ENCODE measurements at regions not wholly inside any gene's neighbourhood (a gene's known extent, or its start where the extent isn't known, plus 50 kb on each side); places are given as distances from the start of the nearest gene placed in this dataset.
A peak's percentile ranks its signal among the peaks of the same experiment; 100 is the strongest.

DNA sequence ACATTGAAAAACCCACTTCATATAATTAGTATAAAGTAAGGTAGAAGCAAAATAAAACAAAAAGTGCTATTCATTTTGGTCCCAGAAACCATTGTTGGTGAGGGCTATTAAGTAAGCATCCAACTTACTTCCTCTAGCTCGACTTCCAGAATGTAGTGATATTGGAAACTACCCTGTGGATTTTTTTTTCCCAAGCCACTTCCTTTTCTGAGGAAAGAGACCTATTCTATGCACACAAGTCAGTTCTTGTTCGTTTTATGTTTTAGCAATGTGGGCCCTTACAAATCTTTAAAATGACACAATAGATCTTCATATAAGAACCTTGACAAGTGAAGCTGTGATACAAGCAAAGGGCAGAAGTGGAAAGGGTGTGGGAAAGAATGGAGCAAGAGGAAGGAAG, 402.0 kb upstream of the TBL1XR1 start:
- DNase-seq (ENCODE audit: low spot score), result no peak

DNA sequence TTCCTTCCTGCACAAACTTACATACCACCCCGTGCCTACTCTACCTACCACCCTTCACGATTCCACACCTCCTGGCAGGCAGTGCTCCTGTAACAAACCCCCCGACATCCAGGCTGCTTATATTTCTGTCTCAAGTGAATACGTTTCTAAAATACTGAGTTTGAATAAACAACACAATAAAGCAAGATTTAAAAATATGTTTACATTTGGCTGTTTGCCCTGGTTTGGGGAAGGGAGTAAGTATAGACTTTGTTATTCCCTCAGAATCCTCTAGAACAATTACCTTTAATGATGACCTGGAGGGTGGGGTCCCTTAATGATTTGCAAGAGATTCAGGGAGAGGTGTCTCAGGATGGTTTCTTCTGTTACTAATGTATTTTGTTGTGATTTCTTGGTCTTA, 402.6 kb upstream of the TBL1XR1 start:
- DNase-seq (ENCODE audit: low spot score), result no peak

DNA sequence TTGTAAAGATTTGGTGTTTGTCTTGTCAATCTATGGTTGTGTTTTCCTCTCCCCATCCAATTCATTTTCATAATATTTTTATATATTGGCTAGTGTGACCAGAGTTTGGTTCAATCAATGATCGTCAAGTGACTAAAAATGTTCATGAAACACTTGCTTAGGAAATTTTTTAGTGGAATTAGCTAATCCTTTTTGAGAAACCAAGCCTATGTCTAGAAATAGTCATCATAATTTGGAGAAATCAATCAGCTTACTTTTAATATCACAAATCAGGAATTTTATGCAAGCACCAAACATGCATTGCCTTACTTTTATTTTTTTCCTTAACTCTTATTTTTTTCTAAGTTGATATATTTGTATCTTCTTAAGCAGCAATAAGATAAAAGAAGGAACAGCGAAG, 403.1 kb upstream of the TBL1XR1 start:
- no peak for DNase-seq (ENCODE audit: low spot score)

DNA sequence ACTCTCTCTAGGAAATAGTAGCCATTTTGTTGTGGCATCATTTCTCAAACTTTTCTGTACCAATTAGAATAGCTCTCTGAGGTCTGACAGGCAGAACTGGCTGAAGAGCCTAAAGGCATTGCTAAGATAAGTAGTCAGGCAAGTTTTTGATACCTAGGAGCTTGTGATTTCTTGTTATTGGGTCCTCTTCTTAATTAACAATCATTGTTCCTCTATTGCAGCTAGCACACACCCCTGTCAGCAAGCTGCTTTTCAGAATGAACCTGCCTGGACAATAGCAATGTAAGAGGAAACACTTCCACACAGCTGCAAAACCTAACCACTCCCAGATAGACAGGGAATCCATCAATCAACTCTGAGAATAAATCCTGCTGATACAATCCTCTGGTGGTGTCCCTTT, 403.9 kb upstream of the TBL1XR1 start:
- no peak for DNase-seq (ENCODE audit: low spot score)

DNA sequence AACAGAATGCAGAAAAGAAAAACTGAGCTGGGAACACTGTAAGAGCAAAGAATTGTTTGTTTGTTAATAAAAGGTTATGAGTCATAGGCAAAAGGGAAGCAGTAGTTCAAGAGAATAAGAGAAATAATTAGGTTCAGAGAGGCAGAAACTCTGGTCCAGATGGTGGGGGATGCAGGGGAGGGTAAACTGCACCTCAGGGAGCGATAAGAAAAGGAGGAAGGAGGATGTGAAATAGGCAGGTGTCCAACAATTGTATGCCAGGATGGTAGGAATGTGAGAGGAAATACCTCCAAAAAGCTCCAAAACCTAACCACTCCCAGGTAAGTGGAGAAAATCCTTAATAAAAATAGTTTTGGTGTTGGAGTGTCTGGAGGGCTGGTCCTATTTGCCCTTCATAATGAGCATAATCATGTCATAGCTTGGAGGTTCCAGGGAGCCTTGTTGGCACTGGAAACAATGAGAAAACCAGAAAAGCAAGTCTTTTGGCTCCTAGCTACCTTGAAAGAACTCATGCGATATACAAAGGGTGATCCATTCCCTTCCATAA, 405.4 kb upstream of the TBL1XR1 start:
- peak; percentile 21 for DNase-seq (ENCODE audit: low spot score)

DNA sequence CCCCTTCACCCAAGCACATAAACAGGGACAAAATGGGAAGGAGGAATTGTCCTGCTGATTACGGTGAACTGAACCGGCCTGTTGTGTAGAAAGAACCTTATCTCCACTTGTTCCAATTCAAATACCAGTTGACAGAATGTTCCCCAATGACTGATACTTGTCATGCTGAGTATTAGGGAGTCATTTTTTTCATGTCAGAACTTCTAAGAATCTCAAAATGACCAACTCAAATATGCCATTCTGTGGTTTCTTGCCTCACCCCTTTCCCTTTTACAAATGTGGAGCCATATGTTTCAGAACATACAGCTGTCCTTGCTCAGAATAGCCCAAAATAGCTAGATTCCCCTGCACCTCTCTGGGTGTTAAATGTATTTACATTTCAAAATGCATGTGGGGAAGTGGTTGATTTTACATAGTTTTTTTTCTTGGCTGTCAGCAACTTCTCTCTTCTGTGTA, 405.9 kb upstream of the TBL1XR1 start:
- no peak for DNase-seq (ENCODE audit: low spot score)

DNA sequence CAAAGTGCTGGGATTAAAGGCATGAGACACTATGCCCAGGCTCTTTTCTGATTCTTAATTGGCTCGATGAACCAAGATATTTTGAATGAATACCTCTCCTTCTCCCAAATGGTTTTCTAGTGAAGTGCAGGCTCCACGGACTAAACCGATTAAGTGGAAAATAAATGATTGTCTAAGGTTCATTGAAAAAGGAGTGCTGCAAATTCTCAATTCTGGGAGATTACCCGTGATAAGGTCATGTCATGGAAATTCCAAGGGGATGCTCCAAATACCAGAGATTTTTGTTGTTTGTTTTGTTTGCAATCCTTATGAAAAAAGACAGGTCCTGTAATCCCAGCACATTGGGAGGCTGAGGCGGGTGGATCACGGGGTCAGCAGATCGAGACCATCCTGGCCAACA, 406.9 kb upstream of the TBL1XR1 start:
- peak; percentile 10 for DNase-seq (ENCODE audit: low spot score)

DNA sequence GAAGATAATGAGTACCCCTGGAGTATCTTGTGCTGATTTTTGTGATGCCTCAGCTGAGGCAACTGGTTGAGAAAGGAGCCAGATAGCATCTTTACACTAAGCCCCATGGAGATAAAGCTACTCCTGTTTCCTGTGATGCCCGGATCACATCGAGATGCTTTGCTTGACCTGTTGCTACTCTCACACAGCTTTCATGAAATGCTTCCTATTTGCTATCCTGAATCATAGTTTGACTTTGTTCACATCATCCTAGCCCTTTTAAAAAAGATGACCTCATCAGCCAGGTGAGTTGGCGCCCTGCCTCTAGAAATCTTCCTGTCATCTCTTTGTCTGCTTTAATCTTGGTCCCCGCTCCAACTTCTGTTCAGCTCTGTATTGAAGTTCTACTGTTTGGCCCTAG, 409.6 kb upstream of the TBL1XR1 start:
- DNase-seq (ENCODE audit: low spot score), result peak; percentile 64

DNA sequence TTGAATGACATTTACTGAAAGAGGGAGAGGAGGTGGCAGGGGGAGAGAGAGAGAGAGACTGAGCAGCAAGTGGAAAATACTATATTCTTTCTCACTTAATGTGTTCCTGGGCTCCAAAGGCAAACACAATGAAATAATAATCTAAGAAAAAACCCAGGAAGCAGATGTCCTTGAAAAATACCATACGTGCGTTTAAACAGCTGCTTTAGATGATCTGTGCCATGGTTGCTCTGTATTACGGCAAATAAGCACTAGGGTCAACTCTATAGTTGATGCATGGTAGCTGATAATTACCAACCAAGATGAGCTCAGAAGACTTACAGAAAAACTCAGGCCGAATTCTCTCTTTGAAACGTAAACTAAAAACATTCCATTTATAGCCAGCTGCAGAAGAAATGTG, 410.3 kb upstream of the TBL1XR1 start:
- DNase-seq (ENCODE audit: low spot score), result no peak

DNA sequence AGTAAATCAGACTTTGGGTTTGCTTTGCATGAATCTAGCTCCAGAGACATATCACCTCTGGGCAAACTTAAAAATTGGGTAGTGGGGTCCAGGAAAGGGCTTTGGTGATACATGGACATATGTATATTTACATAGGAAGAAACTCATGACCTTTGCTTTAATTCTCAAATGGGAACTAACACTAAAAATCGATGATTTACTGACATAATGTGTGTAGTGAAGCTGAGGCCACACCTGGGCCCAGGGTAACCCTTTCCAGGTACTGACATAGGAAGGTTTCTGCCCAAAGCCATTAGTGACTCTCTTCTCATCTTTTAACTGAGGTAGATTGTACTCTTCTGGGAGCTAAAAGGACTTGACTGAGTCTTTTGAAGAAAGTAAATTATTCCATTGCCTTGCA, 411.2 kb upstream of the TBL1XR1 start:
- DNase-seq (ENCODE audit: low spot score), result no peak

DNA sequence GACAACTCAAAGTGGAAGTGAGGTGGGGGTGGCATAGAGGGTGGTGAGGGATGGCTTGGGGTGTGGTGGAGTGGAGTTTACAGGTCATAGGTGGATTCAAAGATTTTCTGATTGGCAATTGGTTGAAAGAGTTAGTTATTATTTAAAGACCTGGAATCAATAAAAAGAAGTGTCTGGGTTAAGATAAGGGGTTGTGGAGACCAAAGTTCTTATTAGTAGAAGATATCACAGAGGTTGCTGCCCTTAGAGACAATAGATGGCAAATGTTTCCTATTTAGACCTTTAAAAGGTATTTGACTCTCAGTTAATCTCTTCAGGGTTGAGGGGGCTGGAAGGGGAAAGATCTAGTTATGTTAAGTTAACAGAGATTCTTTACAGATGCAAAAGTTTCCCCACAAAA, 412.3 kb upstream of the TBL1XR1 start:
- DNase-seq (ENCODE audit: low spot score), result no peak

DNA sequence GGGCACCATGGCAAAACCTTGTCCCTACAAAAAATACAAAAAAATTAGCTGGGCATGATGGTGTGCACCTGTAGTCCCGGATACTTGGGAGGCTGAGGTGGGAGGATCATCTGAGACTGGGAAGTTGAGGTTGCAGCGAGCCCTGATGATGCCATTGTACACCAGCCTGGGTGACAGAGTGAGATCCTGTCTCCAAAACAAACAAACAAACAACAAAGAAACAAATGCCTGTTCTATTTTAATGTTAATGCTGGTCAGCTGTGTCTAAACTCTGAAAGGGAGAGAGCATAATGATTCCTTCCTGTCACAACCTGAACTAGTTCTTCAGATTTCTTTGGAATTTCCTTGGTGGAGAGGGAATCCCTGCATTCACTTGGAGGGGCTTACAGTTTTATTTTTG, 413.0 kb upstream of the TBL1XR1 start:
- DNase-seq (ENCODE audit: low spot score), result no peak

DNA sequence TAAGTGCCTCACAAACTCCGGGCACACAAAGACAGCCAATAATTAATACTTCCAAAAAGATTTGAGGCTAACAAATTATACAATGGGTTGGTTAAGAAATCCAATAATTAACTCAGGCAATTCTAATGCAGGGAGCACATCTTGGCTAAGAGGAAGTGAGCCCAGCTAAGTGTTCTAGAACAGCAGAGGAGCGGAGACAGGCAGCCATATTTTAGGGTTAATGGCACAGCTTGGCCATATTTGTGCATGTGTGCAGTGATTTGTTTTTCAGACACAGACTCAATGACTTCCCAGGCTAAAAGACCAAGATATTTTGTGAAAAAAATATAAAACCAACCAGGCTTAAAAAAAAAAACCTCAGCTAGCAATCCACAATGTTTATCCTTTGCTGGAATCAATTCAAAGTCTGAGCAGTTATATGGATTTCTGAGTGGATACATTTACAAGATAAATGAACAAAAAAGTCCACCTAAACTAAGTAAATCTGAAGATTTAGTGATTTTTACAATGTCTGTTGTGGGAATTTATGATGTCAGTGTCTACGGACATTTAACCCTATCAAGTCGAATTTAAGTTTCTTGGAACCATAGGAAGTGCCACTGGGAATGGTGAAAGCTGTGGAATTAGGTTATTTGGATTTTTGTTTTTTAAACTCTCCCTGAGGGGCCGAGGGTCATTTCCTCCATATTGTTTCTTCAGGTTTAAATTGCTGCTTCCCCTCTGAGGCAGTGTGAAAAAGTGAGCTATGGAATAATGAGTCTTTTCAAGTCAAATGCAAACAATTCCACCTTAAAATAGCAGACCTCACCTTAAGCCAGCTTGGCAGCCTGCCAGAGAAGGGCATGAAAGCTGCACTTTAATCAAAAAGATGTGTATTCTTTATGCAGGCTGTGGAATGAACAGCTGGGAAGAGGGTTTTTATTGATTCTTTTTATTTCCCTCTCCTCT, 413.7 kb upstream of the TBL1XR1 start:
- DNase-seq (ENCODE audit: low spot score), result no peak

DNA sequence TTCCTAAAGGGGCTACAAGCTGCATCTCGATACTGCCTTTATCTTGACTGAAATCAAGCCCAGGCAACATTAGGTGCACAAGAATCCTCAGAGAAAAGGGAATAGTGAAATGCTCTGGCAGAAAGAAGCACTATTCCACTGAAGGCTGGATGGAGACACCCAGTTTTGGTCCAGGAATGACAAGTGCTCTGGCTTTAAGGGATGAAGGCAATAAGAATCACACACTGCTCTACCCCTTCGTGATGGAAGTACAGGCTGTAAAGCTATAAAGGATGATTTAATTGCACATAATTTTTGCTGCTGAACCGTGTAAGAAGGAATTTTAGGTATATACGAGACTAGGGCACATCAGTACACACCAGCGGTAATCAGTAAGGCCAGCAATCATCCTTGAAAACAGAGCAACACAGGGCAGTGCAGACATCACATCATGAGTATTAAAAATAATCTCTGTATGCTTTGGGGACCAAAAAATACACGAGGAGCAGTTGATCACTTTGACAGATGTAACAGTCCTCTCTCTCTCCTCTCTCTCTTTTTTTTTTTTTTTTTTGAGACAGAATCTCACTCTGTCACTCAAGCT, 414.6 kb upstream of the TBL1XR1 start:
- no peak for DNase-seq (ENCODE audit: low spot score)

DNA sequence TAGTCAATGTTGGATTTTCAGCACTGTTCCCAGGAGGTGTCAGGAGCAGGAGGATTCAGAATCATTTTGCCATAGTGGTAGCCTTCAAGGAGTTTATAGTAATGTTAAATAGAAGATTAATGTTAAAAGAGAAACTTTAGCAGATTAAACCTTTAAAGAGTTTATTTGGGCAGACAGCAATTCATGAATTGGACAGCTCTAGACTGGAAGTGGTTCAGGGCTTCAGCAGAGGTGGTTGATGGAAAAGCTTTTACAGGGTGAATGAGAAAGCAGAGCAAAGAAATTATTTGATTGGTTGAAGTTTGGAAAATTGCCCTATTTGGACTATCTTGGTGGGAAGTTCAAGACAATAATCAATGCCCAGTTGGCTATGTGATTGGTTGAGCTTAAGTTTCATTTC, 416.6 kb upstream of the TBL1XR1 start:
- DNase-seq (ENCODE audit: low spot score), result no peak

DNA sequence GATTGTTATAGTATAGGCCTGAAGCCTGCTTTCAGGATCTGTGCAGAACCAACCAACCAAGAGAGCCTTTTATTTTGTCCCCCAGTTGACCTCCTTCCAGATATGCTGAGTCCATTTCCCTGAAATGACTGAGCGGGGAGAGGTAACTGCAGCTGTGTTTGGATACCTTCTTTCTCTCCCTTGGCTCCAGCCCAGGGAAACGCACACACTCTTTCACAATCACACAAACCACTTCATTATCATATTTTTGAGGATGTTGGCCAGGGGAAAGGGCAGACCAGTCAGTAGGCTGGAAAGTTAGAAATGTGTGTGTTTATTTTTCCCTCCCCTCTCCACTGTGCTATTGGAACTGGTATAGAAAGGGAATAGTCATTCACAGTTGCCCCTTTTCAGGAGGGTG, 417.7 kb upstream of the TBL1XR1 start:
- DNase-seq (ENCODE audit: low spot score), result peak; percentile 83

DNA sequence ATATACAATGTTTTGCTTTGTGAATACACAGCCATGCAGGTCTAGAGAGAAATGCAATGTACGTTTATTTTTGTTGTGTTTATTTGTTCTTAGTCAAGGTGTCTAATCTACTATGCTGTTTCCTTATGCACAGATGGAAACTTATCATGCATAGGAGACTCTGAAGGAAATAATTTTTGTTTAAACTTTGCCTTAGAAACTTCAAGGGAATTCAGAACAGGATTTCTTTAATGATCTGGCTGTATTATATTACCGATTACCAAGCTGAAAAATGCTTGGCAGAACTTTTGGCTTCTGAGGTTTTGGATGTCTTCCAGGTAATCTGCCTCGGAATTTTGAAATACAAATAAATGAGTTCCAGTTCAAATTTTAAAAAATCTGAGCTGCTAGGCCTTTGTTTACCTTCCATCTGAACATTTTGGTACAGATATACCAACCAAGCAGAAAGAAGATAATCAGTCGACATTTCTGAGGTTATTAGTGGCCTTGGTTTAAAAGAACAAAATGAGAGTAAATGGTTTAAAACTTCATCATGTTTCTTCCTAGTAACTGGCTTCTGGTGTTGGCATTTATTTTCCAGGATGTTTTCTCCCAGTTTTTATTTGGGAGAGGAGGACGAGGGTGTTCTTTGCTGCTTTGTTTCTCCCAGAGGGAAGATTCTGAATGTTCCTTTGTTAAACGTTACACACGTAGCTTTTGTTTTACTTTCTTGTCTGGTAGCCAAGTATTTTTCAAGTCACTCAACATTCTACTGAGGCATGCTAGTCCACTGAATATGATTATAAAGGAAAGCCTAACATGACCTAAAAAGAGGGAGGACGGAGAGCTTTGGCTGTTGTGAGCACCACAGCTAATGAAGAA, 421.8 kb upstream of the TBL1XR1 start:
- DNase-seq (ENCODE audit: low spot score), result peak; percentile 51

DNA sequence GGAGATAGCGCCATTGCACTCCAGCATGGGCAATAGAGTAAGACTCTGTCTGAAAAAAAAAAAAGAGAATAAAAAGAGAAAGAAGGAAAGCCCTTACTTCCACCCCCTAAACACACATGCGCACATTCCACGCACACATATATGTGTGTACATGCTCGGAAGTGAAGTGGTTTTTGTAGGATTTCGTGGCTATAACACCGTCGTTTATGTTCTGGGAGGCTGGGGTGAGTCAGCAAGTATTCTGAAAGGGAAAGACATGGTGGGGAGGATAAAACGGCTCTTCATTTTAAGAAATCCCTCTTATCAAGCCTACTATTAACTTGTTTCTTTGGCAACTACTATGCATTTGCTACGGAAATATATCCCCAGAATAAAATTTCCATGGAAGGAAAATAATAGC, 422.8 kb upstream of the TBL1XR1 start:
- no peak for DNase-seq (ENCODE audit: low spot score)

DNA sequence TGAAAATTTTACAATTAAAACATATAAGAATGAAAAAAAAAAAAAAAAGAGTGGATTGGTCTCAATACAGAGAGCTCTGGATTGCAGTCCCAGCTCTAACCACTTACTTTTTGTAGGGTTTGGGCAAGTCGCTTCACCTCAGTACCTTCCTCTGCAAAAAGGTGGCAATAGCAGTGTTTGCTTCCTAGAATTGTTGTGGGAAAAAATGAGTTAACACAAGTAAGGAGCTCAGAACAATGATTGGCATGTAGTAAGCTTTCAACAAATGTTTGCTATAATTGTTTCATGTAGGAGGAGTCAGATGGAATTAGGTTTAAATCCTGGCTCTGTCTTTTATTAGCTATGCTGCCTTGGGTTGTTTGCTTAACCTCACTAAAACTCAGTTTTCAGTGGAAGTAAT, 425.2 kb upstream of the TBL1XR1 start:
- no peak for DNase-seq (ENCODE audit: low spot score)

DNA sequence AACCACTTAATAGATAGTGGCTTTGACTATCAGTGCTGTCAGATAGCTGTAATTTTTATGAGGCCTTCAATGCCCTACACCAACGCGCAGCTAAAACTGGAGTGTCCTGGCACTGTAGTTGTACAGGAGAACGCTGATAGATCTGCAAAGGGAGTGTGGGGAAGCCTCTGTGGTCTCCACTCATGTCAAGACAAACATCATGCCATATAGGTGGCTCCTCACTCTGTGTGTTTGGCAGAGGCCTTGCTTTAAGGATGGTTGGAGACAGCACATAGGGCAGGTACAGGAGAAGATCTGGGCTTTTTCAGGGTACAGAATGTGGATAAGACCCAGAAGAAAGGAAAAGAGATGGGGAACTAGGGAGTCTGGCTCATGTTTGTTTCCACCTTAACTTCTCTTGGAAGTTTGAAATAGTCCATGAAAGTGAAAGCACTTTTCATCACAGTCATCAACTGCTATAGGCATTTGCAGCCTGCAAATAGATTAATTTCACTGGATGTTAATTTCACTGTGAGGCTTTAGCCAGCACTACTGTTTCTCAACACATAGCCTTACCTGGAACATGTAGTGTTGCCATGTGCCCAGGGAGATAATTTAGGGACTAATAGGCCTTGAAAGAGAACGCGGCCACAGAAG, 425.8 kb upstream of the TBL1XR1 start:
- DNase-seq (ENCODE audit: low spot score), result no peak

DNA sequence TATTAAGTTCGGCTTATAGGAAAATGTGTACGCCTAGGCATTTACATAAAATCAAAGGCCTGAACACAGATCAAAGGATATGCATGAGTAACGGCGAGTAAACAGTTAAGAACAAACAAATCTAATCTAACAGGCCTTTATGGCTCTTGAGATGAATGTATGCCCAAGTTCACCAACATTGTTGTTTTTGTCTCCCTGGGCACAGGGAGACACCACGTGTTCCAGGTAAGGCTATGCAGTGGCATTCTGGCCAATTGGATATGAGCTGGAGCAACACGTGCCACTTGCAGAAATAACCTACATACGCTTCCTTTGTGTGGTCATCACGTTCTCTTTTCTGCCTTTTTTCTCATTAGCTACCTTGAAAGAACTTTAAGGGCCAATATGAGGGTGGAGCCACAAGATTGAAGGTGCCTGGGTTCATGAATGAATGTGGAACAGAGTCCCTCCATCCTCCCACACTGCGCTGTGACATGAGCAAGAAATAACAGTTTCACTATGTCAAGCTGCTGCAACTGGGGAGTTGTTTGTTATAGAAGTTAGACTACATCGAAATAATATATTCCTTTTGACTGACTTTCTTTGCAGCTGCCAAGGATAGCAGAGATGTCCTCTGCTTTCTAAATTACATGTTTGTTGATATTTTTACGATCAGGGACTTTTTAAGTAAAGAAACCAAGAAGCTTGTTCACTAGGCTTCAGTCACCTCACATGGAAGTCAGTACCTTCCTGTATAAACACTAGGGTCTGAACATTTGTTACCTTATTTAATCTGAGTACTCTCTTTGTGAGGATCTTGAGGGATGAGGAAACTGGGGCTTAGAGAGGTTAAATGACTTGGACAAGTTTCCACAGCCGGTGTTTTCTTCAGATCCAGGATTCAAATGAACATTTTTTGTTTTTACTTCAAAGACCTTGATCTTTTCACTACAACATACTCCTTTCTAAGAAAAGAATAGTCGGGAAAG, 427.5 kb upstream of the TBL1XR1 start:
- DNase-seq (ENCODE audit: low spot score), result no peak
